Common myeloid progenitor, CD34-positive (primary cell): ENCODE measurements at regions not wholly inside any gene's neighbourhood (a gene's known extent, or its start where the extent isn't known, plus 50 kb on each side); places are given as distances from the start of the nearest gene placed in this dataset.

Experiments
- CTCF ChIA-PET: fragments of 350-600 bp; sonication (Branson Sonifier 250); formaldehyde crosslinking; loops from one replicate; lab custom pipeline; 2021; ENCODE audit warnings: antibody characterized with exemption; lab: Charles Lee
- POLR2A ChIA-PET: fragments of 350-600 bp; sonication (Branson Sonifier 250); formaldehyde crosslinking; loops from one replicate; lab custom pipeline; 2021; ENCODE audit warnings: antibody characterized with exemption; lab: Charles Lee
- DNase-seq, 3 donors: peaks; one replicate each; pipeline versions ENCODE4 v3.0.0 to v3.0.0-alpha.2; 2013
- H3K27ac ChIP-seq, 2 experiments: 1 replicate in 1 of 2; 2 replicates in 1 of 2; pipeline ENCODE4 v1.7.0; 2013; ENCODE audit warnings: inconsistent platforms in 2 of 2, low read length in 2 of 2, mild to moderate bottlenecking in 2 of 2, low read depth in 1 of 2, moderate library complexity in 1 of 2; ENCODE audit not compliant: severe bottlenecking in 2 of 2, insufficient read depth in 1 of 2, poor library complexity in 1 of 2
- H3K27me3 ChIP-seq, 5 experiments: replicated peaks in 2 of 5; 1 replicate in 3 of 5; 2 replicates in 2 of 5; pipeline versions ENCODE4 v1.6.1 to v1.7.0; 2013; ENCODE audit warnings: low read length in 4 of 5, mild to moderate bottlenecking in 2 of 5, moderate library complexity in 2 of 5, inconsistent platforms in 1 of 5; ENCODE audit not compliant: insufficient read depth in 5 of 5, control insufficient read depth in 4 of 5
- H3K36me3 ChIP-seq, 4 experiments: 1 replicate in 2 of 4; 2 replicates in 2 of 4; pipeline versions ENCODE4 v1.6.1 to v1.7.0; 2013; ENCODE audit warnings: low read length in 3 of 4, control low read depth in 1 of 4, mild to moderate bottlenecking in 1 of 4; ENCODE audit not compliant: control insufficient read depth in 4 of 4, insufficient read depth in 4 of 4
- H3K4me1 ChIP-seq, 4 experiments: 1 replicate in 3 of 4; 2 replicates in 1 of 4; pipeline versions ENCODE4 v1.6.1 to v1.7.1; 2013; ENCODE audit warnings: low read length in 3 of 4, mild to moderate bottlenecking in 3 of 4, control low read depth in 1 of 4, inconsistent platforms in 1 of 4, moderate library complexity in 1 of 4; ENCODE audit not compliant: control insufficient read depth in 4 of 4, insufficient read depth in 4 of 4; ENCODE audit errors: control extremely low read depth in 1 of 4
- H3K4me3 ChIP-seq, 7 experiments: 1 replicate in 4 of 7; 2 replicates in 3 of 7; pipeline versions ENCODE4 v1.5.1 to v1.7.0; 2013; ENCODE audit warnings: mild to moderate bottlenecking in 7 of 7, low read length in 6 of 7, moderate library complexity in 6 of 7, inconsistent platforms in 2 of 7, low read depth in 2 of 7, control low read depth in 1 of 7; ENCODE audit not compliant: insufficient read depth in 4 of 7, control insufficient read depth in 1 of 7; ENCODE audit errors: extremely low read depth in 1 of 7
- H3K9me3 ChIP-seq, 5 experiments: 1 replicate in 4 of 5; 2 replicates in 1 of 5; pipeline versions ENCODE4 v1.6.1 to v1.7.1; 2013; ENCODE audit warnings: low read length in 4 of 5, mild to moderate bottlenecking in 2 of 5, inconsistent platforms in 1 of 5, low read depth in 1 of 5, moderate library complexity in 1 of 5; ENCODE audit not compliant: control insufficient read depth in 4 of 5, insufficient read depth in 2 of 5; ENCODE audit errors: control extremely low read depth in 1 of 5
- WGBS: methylation state at CpG from one replicate; pipeline ENCODE4 v1.1.5; 2013; ENCODE audit not compliant: insufficient coverage; 5-methylcytosine and 5-hydroxymethylcytosine counted together

- DNase-seq, result no peak
- Histone ChIP-seq H3K27ac (no peak overlapping the region), H3K36me3 (no peaks in the 10 kb centered on the region), H3K4me3 (no peak overlapping the region), H3K4me1 (no peaks in the 10 kb centered on the region), H3K9me3 (peaks cover 0 to 2% (median 0%) of the 10 kb centered on the region in 5 experiments), H3K27me3 (peaks cover 2 to 18% (median 14%) of the 10 kb centered on the region in 5 experiments)
- WGBS, result no CpG with 5 or more reads among the region's 4 CpGs
- POLR2A ChIA-PET, result no interaction called here
- CTCF ChIA-PET, result interaction anchor here (1.2 kb wide), 1 partner anchor 91 kb away, joined by 3 read pairs; no protein-coding TSS in a partner anchor
Measured at GRCh38 chr20:2047456-2048092, 53.7 kb upstream of the PDYN start.

GRCh38 chr20:2045101-2045500 is 51.2 kb upstream of the PDYN start:
- DNase-seq, result no peak
- Histone ChIP-seq H3K27ac (no peak overlapping the region), H3K9me3 (peaks cover 0 to 2% (median 0%) of the 10 kb centered on the region in 5 experiments), H3K4me3 (no peak overlapping the region), H3K36me3 (no peaks in the 10 kb centered on the region), H3K4me1 (no peaks in the 10 kb centered on the region), H3K27me3 (peaks cover 4 to 19% (median 13%) of the 10 kb centered on the region in 5 experiments)
- WGBS, result 89% methylated on average over 1 of the region's 1 CpG
- ChIA-PET POLR2A (no interaction called here), CTCF (interaction anchor here (1.4 kb wide), 1 partner anchor 37 kb away, joined by 6 read pairs; no protein-coding TSS in a partner anchor)
